Astrocyte (in vitro differentiated cells and primary cell): ENCODE measurements at regions not wholly inside any gene's neighbourhood (a gene's known extent, or its start where the extent isn't known, plus 50 kb on each side); places are given as distances from the start of the nearest gene placed in this dataset.

ENCODE experiments used
- DNase-seq: peaks from one replicate; pipeline ENCODE4 v3.0.0-alpha.2; 2010; ENCODE audit warnings: low read depth
- FAIRE-seq: peaks from 2 replicates; lab custom pipeline; 2011; peaks lifted over from hg19 to GRCh38; lab: Jason Lieb, UNC
- H2AFZ ChIP-seq: 2 replicates; pipeline ENCODE4 v1.6.0; 2012; ENCODE audit warnings: low read depth, low read length, inconsistent platforms
- H3K27ac ChIP-seq: 2 replicates; pipeline ENCODE4 v1.5.1; 2011; ENCODE audit warnings: low read depth, low read length, inconsistent platforms
- H3K27me3 ChIP-seq: 2 replicates; pipeline ENCODE4 v1.6.0; 2011; ENCODE audit warnings: low read length, inconsistent platforms; ENCODE audit not compliant: insufficient read depth
- H3K36me3 ChIP-seq: 2 replicates; pipeline ENCODE4 v1.5.1; 2011; ENCODE audit warnings: low read length, inconsistent platforms; ENCODE audit not compliant: insufficient read depth
- H3K4me1 ChIP-seq: 2 replicates; pipeline ENCODE4 v1.5.1; 2011; ENCODE audit warnings: low read length, inconsistent platforms; ENCODE audit not compliant: insufficient read depth
- H3K4me2 ChIP-seq: 2 replicates; pipeline ENCODE4 v1.6.0; 2012; ENCODE audit warnings: low read length, inconsistent platforms
- H3K4me3 ChIP-seq: 2 replicates; pipeline ENCODE4 v1.5.1; 2011; ENCODE audit warnings: low read depth, mild to moderate bottlenecking, low read length, inconsistent platforms; ENCODE audit not compliant: insufficient read depth
- H3K79me2 ChIP-seq: 2 replicates; pipeline ENCODE4 v1.6.0; 2012; ENCODE audit warnings: mild to moderate bottlenecking, low read length, inconsistent platforms; ENCODE audit not compliant: insufficient read depth
- H3K9ac ChIP-seq: 2 replicates; pipeline ENCODE4 v1.6.0; 2012; ENCODE audit warnings: mild to moderate bottlenecking, low read length, inconsistent platforms
- H3K9me3 ChIP-seq: 2 replicates; pipeline ENCODE4 v1.5.1; 2012; ENCODE audit warnings: low read depth, mild to moderate bottlenecking, low read length, inconsistent platforms; ENCODE audit not compliant: insufficient read depth
- H4K20me1 ChIP-seq: 2 replicates; pipeline ENCODE4 v1.6.0; 2012; ENCODE audit warnings: low read length, inconsistent platforms; ENCODE audit not compliant: insufficient read depth
- H3K27ac Mint-ChIP-seq: one replicate; pipeline ENCODE4 v1.8.0; 2021; ENCODE audit warnings: mild to moderate bottlenecking, mixed read lengths; ENCODE audit not compliant: unreplicated experiment
- H3K27me3 Mint-ChIP-seq: one replicate; pipeline ENCODE4 v1.8.0; 2021; ENCODE audit warnings: low read depth, mixed read lengths; ENCODE audit not compliant: unreplicated experiment
- H3K36me3 Mint-ChIP-seq: one replicate; pipeline ENCODE4 v1.8.0; 2021; ENCODE audit warnings: low read depth, mixed read lengths; ENCODE audit not compliant: unreplicated experiment
- H3K4me1 Mint-ChIP-seq: one replicate; pipeline ENCODE4 v1.8.0; 2021; ENCODE audit warnings: low read depth, mixed read lengths; ENCODE audit not compliant: unreplicated experiment
- H3K4me3 Mint-ChIP-seq: one replicate; pipeline ENCODE4 v1.8.0; 2021; ENCODE audit warnings: mild to moderate bottlenecking, moderate library complexity, mixed read lengths; ENCODE audit not compliant: unreplicated experiment
- H3K9me3 Mint-ChIP-seq: one replicate; pipeline ENCODE4 v1.8.0; 2021; ENCODE audit warnings: mild to moderate bottlenecking, mixed read lengths; ENCODE audit not compliant: unreplicated experiment
- CTCF ChIP-seq: IDR thresholded peaks from 2 replicates; pipeline ENCODE4 v1.5.1; 2011; ENCODE audit warnings: low read depth, mild to moderate bottlenecking, inconsistent platforms, low read length, moderate library complexity; ENCODE audit not compliant: insufficient read depth
- EZH2 ChIP-seq: IDR thresholded peaks from 2 replicates; pipeline ENCODE4 v1.6.1; 2012; ENCODE audit warnings: mild to moderate bottlenecking, low read length, inconsistent platforms; ENCODE audit not compliant: insufficient read depth

- peaks cover 2% of the 10 kb centered on the region for H3K4me1 Mint-ChIP-seq
- Histone ChIP-seq H3K9me3 (peaks cover 2% of the 10 kb centered on the region), H2AFZ (no peak overlapping the region), H4K20me1 (no peaks in the 10 kb centered on the region), H3K27me3 (no peaks in the 10 kb centered on the region), H3K79me2 (no peaks in the 10 kb centered on the region), H3K4me1 (no peaks in the 10 kb centered on the region), H3K36me3 (no peaks in the 10 kb centered on the region), H3K4me2 (no peak overlapping the region), H3K4me3 (no peak overlapping the region), H3K9ac (no peak overlapping the region), H3K27ac (no peak overlapping the region)
- FAIRE-seq = no peak
- TF ChIP-seq CTCF (no peak), EZH2 (no peak)
- H3K9me3 Mint-ChIP-seq = peaks cover 1% of the 10 kb centered on the region
- H3K4me3 Mint-ChIP-seq = no peak overlapping the region
- H3K27ac Mint-ChIP-seq = no peak overlapping the region
- no peak for DNase-seq
- no peaks in the 10 kb centered on the region for H3K27me3 Mint-ChIP-seq
- H3K36me3 Mint-ChIP-seq = no peaks in the 10 kb centered on the region
These were observed 235.3 kb downstream of the TACR3 start for GRCh38 chr4:103484521-103484920.

- H3K4me3 ChIP-seq = no peak overlapping the region
- H3K79me2 ChIP-seq = no peaks in the 10 kb centered on the region
- no peak overlapping the region for H3K27ac ChIP-seq
- Mint-ChIP-seq H3K27ac (no peak overlapping the region), H3K4me1 (peaks cover 2% of the 10 kb centered on the region), H3K36me3 (no peaks in the 10 kb centered on the region), H3K4me3 (no peak overlapping the region), H3K27me3 (no peaks in the 10 kb centered on the region), H3K9me3 (peaks cover 1% of the 10 kb centered on the region)
- TF ChIP-seq CTCF (no peak), EZH2 (no peak)
- H3K27me3 ChIP-seq = no peaks in the 10 kb centered on the region
- FAIRE-seq = no peak
- H3K9me3 ChIP-seq = peaks cover 2% of the 10 kb centered on the region
- no peak overlapping the region for H3K9ac ChIP-seq
- H3K4me2 ChIP-seq = no peak overlapping the region
- no peaks in the 10 kb centered on the region for H3K4me1 ChIP-seq
- H3K36me3 ChIP-seq = no peaks in the 10 kb centered on the region
- no peak for DNase-seq
- H4K20me1 ChIP-seq = no peaks in the 10 kb centered on the region
- H2AFZ ChIP-seq = no peak overlapping the region
These were observed 236.9 kb downstream of the TACR3 start for GRCh38 chr4:103482893-103483292.

GRCh38 chr4:103482471-103482870, 237.3 kb downstream of the TACR3 start:
- TF ChIP-seq EZH2 = no peak
- no peak for TF ChIP-seq CTCF

More at GRCh38 chr4:103482471-103482870, 237.3 kb downstream of the TACR3 start:
- no peak overlapping the region for H2AFZ ChIP-seq
- H3K4me2 ChIP-seq = no peak overlapping the region
- DNase-seq = no peak
- FAIRE-seq = no peak
- H3K36me3 Mint-ChIP-seq = no peaks in the 10 kb centered on the region
- H3K79me2 ChIP-seq = no peaks in the 10 kb centered on the region
- no peak overlapping the region for H3K27ac Mint-ChIP-seq
- no peak overlapping the region for H3K27ac ChIP-seq
- no peak overlapping the region for H3K4me3 ChIP-seq
- no peak overlapping the region for H3K4me3 Mint-ChIP-seq
- no peaks in the 10 kb centered on the region for H3K27me3 Mint-ChIP-seq
- H3K4me1 ChIP-seq = no peaks in the 10 kb centered on the region
- no peak overlapping the region for H3K9ac ChIP-seq
- no peaks in the 10 kb centered on the region for H4K20me1 ChIP-seq
- no peaks in the 10 kb centered on the region for H3K27me3 ChIP-seq
- H3K9me3 Mint-ChIP-seq = peaks cover 1% of the 10 kb centered on the region
- H3K4me1 Mint-ChIP-seq = peaks cover 2% of the 10 kb centered on the region
- peaks cover 2% of the 10 kb centered on the region for H3K9me3 ChIP-seq
- H3K36me3 ChIP-seq = no peaks in the 10 kb centered on the region
